GM21786 (cell line): ENCODE measurements at regions not wholly inside any gene's neighbourhood (a gene's known extent, or its start where the extent isn't known, plus 50 kb on each side); places are given as distances from the start of the nearest gene placed in this dataset.
"Not testable (repeated sequence)": the region's sequence is repeated elsewhere in the genome, so short reads cannot be mapped to it uniquely, and the experiment has no call there.

Source experiments
- ATAC-seq: cut with Tn5 transposase; IDR thresholded peaks from one replicate; pipeline ENCODE4 v1.9.1; 2021; ENCODE audit not compliant: unreplicated experiment

GRCh38 chr1:146654763-146655162 is 283.4 kb upstream of the NBPF12 start:
- not testable (repeated sequence) for ATAC-seq

DNA sequence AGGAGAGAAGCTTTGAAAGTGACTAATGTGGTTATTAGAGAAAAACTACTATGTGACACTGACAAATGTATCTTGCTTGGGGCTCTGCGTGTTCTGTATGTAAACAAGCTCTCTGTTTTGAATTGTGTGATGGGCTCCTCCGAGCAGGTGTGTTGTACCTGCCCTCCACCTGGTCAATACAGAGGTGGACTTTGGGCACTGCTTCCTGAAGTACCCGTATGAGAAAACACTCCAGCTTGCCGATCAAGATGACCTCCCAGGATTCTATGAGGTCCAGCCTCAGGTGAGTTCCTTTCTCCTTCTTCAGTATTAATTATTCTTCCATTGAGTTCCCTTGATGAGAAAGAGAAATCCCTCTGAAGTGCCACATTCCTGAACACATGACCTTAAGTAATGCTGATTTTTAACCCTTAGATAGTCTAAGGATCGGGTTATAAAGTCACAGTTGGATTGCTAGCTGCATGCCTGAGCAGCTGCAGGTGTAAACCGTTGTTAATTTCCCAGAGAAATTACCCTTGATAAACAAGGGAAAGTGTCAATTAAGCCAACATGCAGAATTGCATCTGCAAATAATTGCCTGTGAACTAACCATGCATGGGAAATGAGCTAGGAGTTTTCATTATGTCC is 292.0 kb upstream of the NBPF12 start:
- not testable (repeated sequence) for ATAC-seq

DNA sequence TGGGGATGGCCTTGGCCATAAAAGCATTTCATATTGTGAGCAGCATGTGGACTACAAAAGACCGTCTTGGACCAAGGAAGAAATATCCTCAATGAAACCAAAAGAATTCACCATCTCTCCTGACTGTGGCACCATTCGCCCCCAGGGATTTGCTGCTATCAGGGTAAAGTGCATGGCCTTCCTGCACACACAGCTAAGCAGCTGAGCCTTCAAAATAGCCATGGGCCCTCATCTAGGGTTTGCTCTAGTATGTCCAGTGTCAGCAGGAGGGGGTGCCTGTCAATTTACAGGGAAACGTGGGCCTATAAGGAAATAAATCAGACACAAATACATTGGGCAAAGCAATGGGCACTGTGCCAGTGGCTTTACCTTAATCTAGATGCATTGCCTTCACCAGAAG is 296.6 kb upstream of the NBPF12 start:
- ATAC-seq, result not testable (repeated sequence)

DNA sequence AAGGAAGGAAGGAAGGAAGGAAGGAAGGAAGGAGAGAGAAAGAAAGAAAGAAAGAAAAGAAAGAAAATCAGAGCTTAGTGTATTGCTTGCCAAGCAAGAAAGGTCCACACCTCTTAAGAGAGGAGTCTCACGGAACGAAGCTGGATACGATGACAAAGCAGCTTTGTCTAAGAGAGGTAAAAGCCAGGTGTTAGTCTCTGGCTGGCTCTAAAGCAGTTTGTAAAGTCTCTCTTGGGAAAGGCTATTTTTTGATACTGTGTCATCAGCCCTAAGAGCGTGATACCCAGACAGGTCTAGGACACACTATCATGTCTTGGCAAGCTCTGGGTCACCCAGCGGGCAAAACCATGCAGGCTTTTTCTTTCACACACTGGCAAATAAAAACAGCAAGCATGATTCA is 297.5 kb upstream of the NBPF12 start:
- not testable (repeated sequence) for ATAC-seq

GRCh38 chr1:146630302-146630701 is 307.8 kb upstream of the NBPF12 start:
- ATAC-seq, result not testable (repeated sequence)

DNA sequence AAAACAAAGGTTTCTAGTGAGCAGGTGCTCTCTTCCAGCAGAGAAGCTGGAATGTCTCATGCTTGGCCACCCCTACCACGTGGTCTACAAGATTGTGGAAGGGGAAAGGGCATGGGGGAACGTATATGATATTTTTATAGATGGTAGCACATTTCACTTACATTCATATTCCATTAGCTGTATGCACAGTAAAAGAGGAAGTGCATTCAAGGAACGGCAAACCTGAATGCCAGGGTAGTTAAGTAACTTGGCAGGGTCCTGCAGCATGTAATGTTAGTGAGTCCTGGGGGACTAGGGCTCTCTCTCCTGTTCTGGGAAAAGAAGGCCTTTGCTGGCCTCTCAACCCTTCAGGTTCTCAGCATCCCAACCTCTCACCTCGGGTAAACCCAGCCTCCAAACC is 319.5 kb upstream of the NBPF12 start:
- ATAC-seq, result not testable (repeated sequence)

DNA sequence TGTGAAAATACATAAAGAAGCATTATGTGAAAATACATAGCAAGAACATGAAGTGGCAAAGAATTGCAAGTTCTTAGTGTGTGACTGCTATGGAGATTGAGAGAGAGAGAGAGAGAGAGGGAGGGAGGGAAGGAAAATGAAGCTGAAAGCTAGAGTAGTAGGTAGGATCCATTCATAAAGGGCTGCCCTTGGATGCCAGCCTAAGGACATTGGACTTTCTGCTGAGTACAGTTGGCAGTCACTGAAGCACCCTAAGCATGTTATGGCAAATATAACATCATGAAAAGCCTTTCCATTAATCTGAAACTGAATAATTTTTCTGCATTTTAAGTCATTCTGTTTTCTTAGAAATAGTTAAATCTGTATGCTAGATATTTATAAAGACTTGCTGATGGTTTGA is 333.4 kb upstream of the NBPF12 start:
- ATAC-seq, result not testable (repeated sequence)

GRCh38 chr1:146600720-146601307 is 337.3 kb upstream of the NBPF12 start:
- ATAC-seq, result not testable (repeated sequence)

GRCh38 chr1:146599906-146600305 is 338.2 kb upstream of the NBPF12 start:
- ATAC-seq, result not testable (repeated sequence)

DNA sequence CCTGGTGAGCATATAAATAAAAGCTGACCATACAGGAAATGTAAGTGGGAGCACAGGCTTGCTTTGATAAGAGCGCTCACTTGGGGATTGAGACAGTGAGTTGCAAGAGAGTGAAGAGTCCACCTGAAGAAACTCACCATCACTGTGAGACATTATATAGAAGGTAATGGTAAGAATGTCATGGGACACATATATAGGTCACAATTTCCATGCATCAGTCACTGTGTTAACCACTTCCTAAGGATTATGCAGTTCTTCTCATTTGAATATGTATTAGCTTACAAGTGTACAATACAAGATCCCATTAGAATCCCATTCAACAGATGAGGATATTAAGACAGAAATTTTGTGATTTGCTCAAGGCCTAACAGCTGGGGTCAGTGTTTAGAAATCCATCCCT is 352.4 kb upstream of the NOTCH2NLA start:
- not testable (repeated sequence) for ATAC-seq

GRCh38 chr1:146567541-146567940 is 338.7 kb upstream of the NOTCH2NLA start:
- ATAC-seq, result not testable (repeated sequence)

DNA sequence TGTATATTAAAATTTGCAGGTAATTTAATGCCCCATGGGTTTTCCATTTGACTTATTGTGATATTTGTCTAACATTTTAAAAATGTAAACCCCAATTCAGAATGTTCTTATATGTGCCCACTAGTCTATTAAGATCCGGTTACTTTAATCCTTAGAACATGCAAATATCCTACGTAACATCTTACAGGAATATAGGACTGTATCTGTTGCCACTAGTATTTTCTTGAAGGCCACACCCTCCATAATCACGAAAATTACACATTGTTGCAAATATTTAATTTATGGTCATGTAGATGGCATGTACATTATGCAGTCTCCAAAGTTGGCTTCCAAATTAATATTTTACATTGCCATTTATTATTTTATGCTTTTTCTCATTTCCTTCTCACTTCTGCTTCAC is 329.2 kb upstream of the NOTCH2NLA start:
- ATAC-seq, result not testable (repeated sequence)

- ATAC-seq, result not testable (repeated sequence)
Measured at GRCh38 chr1:146556405-146556804, 327.6 kb upstream of the NOTCH2NLA start.

GRCh38 chr1:146552414-146552813 is 323.6 kb upstream of the NOTCH2NLA start:
- ATAC-seq, result not testable (repeated sequence)

DNA sequence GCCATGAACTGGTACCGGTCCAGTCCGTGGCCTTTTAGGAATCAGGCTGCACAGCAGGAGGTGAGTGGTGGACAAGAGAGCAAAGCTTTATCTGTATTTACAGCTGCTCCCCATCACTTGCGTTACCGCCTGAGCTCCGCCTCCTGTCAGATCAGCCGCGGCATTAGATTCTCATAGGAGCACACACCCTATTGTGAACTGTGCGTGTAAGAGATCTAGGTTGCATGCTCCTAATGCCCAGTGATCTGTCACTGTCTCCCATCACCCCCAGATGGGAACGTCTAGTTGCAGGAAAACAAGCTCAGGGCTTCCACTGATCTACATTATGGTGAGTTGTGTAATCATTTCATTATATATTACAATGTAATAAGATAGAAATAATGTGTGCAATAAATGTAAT is 319.9 kb upstream of the NOTCH2NLA start:
- ATAC-seq, result not testable (repeated sequence)

GRCh38 chr1:146546189-146546588 is 317.4 kb upstream of the NOTCH2NLA start:
- ATAC-seq, result not testable (repeated sequence)

DNA sequence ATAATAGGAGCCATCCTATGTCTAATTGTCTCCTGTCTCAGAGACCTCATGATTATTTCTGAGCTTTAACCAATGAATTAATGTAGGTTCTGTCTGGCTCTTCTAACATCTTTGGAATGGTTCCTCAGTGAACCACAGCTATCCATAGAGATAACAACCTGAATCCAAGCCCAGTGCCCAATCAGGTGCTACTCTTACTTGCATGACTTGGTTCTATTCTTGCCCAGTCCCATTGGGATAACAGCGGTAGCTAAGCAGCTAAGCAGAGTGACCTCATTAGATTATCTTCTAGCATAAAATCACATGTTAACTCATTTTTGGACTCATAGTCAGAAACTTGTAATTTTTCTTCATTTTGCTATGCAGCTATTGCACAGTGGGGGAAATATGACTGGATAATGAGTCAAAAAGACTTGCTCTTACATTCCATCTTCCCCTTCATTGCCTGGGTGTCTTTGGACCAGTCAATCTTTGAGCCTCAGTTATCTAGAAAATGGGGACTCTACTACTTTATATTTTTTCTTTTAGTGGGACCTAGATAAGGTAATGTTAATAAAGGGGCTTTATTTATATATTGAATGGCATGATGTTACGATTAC is 309.1 kb upstream of the NOTCH2NLA start:
- ATAC-seq, result not testable (repeated sequence)

DNA sequence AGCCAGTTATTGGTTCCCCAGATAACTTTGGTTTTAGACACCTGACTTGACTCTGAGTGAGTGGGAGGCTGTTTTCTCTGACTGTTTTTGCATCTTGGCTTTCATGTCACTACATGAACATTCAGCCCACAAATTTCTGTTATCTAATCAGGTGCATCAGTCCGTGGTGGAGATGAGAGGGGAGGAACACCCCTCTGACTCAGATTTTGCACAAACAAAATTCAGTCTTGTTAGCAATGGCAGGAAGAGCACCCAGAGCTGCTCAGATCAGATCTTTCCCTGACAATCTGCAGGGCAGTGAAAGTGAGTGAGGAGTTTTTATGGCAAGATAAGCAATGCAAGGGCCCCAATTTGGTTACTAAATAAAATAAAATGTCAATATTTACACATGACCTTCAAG is 307.2 kb upstream of the NOTCH2NLA start:
- not testable (repeated sequence) for ATAC-seq

DNA sequence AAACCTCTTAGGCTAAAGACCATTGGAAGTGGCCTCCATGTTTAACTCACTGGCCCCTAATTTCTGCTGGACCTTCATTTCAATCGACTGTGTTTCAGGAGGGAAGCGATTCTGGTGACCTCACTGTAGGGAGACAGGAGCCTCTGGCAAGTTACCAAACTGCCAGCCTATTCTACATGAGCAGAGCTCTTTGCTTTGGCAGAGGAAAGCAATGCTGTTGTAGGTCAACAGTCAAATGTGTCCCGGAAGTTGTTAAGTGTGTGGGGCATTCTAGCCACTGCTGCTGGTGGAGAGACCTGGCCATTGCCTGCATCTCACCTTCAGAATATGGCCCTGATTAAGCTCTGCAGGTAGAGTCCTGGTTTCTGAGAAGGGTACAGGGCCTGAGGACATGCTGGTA is 306.8 kb upstream of the NOTCH2NLA start:
- ATAC-seq, result not testable (repeated sequence)

DNA sequence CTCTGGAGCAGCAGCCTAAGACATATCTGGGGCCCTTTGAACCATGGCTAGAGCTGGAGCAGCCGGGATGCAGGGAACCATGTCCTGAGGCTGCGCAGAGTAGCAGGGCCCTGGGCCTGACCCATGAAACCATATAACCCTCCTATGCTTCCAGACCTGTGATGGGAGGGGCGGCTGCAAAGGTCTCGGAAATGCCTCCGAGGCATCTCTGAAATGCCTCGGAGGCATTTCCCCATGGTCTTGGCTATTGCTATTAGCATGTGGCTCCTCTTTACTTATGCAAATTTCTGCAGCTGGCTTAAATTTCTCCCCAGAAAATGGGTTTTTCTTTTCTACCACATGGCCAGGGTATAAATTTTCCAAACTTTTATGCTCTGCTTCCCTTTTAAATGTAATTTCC is 302.1 kb upstream of the NOTCH2NLA start:
- not testable (repeated sequence) for ATAC-seq

GRCh38 chr1:146522812-146523211 is 294.0 kb upstream of the NOTCH2NLA start:
- not testable (repeated sequence) for ATAC-seq

DNA sequence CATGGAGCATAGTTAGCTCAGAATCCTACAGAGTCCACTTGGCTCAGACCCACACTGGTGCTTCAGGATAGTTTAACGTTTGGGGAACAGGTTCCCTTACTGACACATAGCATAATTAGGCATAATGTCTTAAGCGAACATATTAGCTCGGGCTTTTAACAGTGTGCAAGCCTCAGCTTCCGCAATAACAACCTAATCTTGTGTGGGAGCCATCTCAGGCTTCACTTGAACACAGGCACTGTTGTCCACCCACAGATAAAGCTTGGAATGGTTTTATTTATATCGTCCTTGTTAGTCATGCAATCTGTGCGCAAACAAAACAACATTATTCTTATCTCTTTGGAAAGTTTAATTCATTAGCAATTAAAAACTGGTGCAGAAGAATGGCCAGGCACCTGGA is 293.5 kb upstream of the NOTCH2NLA start:
- ATAC-seq, result not testable (repeated sequence)
